HFF-Myc (cell line): ENCODE measurements at regions not wholly inside any gene's neighbourhood (a gene's known extent, or its start where the extent isn't known, plus 50 kb on each side); places are given as distances from the start of the nearest gene placed in this dataset.

Source experiments
- DNase-seq: peaks from one replicate; pipeline ENCODE4 v3.0.0-alpha.2; 2011; ENCODE audit warnings: low read depth; ENCODE audit errors: extremely low read depth
- H3K4me3 ChIP-seq: replicated peaks from 2 replicates; pipeline ENCODE4 v1.5.1; 2011; ENCODE audit warnings: low read depth, mild to moderate bottlenecking, control low read depth, low read length
- CTCF ChIP-seq: IDR thresholded peaks from 2 replicates; pipeline ENCODE4 v1.5.1; 2012; ENCODE audit warnings: mild to moderate bottlenecking, low read depth, low read length, control low read depth; ENCODE audit errors: missing control alignments

- no peak overlapping the region for H3K4me3 ChIP-seq
- no peak for DNase-seq
- TF ChIP-seq CTCF, result no peak
Observed at GRCh38 chr4:79053754-79054153, 114.5 kb upstream of the PAQR3 start.

- TF ChIP-seq CTCF, result no peak
- H3K4me3 ChIP-seq, result no peak overlapping the region; the same call in 1 of the 2 replicates
- no peak for DNase-seq
Observed at GRCh38 chr4:79050541-79050880, 111.3 kb upstream of the PAQR3 start.

GRCh38 chr4:79049840-79050540 lies 110.8 kb upstream of the PAQR3 start:
- no peak for DNase-seq
- peak overlapping the region; percentile 8 for H3K4me3 ChIP-seq

GRCh38 chr4:79048878-79049277 lies 109.6 kb upstream of the PAQR3 start:
- TF ChIP-seq CTCF, result no peak
- H3K4me3 ChIP-seq, result no peak overlapping the region
- DNase-seq, result no peak

More at GRCh38 chr4:79049840-79050540, 110.8 kb upstream of the PAQR3 start:
- no peak for TF ChIP-seq CTCF

- no peak overlapping the region for H3K4me3 ChIP-seq
- no peak for TF ChIP-seq CTCF
- no peak for DNase-seq
Observed at GRCh38 chr4:79047316-79047715, 108.1 kb upstream of the PAQR3 start.

- no peak for DNase-seq
- no peak for TF ChIP-seq CTCF
Observed at GRCh38 chr4:79046016-79046592, 106.9 kb upstream of the PAQR3 start.

More at GRCh38 chr4:79046016-79046592, 106.9 kb upstream of the PAQR3 start:
- H3K4me3 ChIP-seq, result no peak overlapping the region
